NCI-H1105 (cell line): ENCODE measurements at regions not wholly inside any gene's neighbourhood (a gene's known extent, or its start where the extent isn't known, plus 50 kb on each side); places are given as distances from the start of the nearest gene placed in this dataset.

Experiments
- DNase-seq: peaks from one replicate; lab custom pipeline; 2025; lab: John Stamatoyannopoulos, UW

DNA sequence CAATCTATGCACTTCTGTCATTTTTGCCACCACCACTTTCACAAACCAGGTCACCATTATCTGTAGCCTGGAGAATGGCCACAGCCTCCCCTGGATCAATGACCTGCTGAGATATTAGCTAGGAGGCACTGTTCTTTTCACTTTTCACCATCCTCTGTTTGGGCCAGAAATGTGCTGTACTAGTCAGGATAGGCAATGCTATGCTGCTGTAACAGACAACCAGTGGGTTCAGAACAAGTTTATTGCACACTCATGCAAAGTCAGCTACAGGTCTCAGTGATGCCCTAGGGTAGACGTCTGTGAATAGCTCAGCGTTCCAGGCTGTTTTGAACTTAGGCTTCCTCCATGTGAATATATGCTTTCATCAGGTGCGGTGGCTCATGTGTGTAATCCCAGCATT is 231.5 kb downstream of the SUDS3 start:
- no peak for DNase-seq

DNA sequence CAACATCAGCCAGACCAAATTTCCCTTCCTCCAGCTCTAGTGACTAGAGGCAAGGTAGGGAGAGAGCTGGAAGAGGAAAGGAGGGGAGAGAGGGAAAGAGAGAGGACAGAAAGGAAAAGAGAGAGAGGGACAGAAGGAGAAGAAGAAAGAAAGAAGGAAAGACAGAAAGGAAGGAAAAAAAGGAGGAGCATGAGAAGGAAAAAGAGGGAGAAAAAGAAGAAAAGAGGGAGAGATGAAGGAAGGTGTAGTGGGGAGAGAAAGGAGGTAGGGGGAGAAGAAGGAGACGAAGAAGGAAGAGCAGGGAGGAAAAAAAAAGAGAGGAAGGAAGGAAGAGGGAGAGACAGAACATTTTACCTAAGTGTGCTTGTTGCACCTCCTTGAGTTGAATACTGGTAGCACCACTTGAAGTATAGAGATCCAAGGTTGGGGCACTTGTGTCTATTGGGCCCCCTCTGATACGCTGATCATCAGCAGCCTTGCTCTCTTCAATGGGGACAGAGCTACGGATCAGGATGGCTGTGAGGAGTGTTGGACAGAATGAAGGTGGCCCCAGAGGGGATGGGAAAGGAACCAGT is 232.5 kb downstream of the SUDS3 start:
- DNase-seq: no peak

DNA sequence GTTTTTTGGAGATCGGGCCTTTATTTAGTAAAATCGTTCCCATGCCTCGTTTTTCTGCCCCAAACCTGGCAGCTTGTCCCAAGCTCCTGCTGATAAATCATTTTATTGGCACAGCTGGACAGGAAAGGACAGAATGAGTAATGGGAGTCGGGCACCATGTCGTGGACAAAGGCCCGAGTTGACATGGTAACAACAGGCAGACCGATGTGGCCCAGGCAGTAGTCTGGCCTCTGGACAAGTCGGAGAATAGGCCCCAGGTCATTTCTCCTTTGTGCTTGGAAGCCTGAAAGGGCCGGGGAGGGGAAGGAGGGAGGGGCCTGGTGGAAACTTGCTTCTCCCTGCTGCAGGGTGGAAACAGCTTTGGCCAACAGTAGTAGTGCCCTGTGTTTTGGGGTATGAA is 234.9 kb downstream of the SUDS3 start:
- DNase-seq: no peak

DNA sequence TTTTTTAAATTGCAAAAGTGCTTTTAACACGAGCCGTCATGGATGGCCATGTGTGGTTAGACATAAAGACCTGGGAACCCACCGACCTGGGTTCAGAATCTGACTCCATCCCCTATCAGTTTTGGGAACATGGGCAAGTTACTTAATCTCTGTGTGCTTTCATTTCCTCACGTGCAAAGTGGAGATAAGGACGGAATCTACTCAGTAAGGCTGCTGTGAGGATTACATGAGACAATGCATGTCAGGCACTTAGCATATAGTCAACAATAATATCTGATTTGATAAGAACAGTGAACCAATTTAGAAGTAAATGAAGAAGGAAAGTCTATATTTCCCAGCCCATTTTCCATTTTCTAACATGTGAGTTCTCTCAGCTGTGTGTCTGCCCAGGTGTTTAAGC is 235.4 kb downstream of the SUDS3 start:
- no peak for DNase-seq

DNA sequence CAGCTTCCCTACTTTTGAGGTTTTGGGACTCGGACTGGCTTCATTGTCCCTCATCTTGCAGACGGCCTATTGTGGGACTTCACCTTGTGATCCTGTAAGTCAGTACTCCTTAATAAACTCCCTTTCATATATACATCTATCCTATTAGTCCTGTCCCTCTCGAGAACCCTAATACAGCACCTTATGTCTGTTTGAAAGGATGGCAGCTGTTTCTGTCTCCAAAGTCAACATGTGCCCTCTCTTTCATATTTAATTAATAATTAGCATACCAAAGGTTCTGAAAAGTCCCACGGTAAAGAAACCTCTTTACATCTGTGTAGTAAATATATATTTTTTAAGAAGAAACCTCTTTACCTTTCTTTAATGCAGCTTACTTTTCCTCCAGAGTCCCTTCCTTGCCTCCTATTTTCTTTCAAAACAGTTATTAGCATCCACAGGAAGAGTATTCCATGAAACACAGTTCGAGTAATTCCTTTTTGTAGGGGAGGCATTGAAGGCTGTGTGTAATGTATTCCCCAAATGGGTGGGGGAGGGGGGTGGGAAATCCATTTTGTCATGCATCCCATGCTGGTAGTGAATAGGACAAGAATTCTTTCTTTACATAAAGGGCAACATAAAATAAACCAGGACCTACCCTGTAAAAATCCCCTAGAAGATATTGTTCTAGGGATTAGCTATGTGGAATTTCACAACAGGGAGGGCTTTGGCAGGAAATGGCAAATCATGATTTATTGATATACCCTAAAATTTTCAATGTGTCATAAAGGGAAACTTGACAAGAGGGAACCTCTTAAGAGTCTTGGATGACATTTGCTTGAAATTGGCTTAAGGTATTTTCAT is 241.5 kb downstream of the SUDS3 start:
- DNase-seq: no peak

DNA sequence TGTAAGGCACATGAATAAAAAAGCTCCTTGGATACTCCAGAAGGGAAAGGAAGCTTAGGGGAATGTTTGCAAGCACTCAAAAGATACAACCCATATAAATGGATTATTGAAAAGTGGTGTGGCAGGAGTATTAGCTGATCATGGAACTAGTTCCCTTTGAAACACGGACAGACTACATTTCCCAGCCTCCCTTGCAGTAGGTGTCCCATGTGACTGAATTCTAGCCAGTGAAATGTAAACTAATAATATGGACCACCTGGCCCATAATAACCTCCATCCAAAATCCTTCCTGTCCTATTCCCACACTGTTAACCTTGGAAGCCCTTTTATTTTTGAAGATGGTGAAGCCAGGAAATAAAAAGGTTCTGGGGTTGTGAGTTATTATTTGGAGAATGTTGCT is 242.3 kb downstream of the SUDS3 start:
- DNase-seq: no peak

DNA sequence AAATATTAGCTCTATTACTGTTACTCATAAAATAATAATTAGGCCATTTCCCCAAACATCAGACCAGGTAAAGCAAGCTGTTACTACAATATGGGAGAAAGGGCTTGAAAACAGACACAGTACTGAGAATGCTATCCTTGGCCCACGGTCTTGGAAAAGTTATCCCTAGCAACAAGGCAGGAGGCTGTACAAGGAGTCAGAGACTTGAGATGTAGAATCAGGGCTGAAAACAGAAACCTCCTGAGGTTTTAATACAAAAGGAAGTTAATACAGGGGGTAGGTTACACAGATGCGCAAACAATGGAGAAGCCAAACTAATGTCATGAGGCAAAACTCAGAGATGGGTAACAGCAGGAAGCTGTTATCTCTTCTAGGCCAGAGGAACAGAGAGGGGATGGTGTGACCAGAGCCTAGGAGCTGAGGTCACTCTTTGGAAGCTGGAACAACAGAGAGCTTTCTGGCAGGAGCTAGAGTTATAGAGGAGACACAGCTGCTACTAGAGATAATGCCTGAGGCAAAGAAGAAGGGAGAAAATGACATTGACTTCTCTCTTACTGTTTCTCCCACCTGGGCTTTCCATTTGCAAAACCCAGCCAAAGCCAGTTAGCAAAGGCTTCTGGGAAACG is 248.8 kb downstream of the SUDS3 start:
- DNase-seq: no peak

DNA sequence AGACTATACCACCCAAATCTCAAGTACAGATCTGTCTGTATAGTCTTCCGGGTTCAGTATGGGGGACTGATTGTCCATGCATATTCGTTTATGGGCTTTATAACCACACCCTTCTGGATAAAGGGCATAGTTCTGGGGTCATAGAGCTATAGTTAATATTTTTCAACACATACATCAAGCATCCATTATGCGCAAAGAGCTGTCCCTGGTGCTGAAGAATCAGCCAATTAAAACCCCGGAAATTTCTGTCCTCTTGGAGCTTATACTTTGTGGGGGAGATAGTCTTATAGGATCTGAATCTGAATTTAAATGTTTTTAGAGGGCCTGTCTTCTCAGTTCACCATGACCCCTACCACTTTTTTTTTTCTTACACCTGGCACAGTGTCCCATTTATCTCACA is 256.7 kb downstream of the SUDS3 start:
- DNase-seq: no peak

DNA sequence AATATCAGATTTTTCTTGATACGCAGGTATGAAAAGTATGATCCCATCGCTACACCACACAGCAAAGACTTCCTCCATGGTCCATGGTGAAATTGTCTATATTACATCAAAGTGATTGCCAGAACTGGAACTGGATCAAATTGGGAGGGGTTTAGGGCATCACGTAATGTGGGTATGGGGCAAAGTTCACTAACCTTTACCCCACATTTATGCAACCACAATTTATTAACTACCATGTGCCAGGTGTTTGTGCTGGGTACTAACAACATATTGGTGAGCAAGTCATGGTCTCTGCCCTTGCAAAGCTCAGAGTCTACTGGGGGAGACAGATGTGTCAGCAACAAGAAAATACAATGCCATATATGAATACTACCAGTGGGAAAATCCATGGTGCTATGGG is 258.9 kb downstream of the SUDS3 start:
- DNase-seq: no peak

DNA sequence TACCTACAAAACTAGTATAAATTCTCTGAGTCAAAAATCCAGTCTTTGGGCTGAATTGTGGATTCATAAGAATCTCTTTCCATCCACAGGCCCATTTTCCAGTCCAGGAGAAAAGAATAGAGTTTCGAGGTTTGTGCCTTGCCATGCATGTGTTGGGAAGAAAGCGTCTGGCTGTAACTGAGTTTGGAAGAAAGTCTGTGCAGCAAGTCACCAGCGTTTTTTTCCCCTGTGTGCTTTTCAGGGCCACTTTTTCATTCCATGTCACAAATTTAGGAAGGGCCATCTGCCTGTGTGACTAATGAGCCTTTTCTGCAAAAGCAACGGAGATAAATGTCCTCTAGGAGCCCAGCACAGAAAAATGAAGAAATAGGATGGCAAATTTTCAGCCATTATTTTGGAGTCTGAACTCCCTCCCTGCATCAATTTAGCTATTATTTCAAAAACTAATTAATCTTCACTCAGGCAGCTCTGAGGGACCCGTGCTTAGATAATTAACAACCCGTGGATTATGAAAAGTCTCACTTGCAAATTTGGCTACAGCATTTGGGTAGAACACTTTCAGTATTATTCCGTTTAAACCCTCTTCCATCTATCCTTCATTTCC is 261.5 kb downstream of the SUDS3 start:
- DNase-seq: no peak

DNA sequence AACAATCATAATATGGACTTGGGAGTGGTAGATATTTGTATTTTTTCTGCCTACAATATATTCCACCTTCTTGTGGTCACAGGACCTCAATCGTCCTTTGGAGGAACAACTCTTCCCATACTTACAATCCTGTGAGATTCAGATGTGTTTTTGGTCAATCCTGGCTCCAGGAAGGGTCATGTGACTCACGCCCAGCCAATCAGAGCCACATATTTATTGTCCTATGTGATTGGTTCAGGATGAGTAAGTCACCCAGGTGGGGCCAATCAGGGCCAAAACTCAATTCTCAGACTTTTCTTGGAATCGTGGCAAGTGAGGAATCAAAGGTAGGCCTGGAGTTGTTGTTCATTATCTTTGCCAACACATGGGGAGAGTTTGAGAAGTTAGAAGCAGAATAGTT is 264.9 kb downstream of the SUDS3 start:
- DNase-seq: no peak

DNA sequence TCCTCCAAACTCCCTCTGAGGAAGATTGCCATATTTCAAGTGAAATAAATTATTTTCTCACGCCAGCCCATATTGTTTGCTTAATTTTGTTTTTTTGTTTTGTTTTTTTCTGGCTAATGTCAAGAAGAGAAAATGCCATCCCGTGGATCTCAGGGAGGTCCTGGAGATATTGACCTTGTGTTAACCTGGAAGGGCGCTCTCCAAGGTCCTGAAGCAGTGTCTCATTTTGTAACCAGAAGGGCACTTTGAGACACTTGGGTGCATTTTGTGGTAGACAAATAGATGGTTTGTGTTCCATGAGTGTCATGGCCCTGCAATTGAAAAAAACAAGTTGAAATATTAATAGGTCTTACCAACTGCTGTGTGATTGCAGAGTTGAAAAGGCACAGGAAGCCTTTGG is 268.9 kb downstream of the SUDS3 start:
- DNase-seq: no peak

DNA sequence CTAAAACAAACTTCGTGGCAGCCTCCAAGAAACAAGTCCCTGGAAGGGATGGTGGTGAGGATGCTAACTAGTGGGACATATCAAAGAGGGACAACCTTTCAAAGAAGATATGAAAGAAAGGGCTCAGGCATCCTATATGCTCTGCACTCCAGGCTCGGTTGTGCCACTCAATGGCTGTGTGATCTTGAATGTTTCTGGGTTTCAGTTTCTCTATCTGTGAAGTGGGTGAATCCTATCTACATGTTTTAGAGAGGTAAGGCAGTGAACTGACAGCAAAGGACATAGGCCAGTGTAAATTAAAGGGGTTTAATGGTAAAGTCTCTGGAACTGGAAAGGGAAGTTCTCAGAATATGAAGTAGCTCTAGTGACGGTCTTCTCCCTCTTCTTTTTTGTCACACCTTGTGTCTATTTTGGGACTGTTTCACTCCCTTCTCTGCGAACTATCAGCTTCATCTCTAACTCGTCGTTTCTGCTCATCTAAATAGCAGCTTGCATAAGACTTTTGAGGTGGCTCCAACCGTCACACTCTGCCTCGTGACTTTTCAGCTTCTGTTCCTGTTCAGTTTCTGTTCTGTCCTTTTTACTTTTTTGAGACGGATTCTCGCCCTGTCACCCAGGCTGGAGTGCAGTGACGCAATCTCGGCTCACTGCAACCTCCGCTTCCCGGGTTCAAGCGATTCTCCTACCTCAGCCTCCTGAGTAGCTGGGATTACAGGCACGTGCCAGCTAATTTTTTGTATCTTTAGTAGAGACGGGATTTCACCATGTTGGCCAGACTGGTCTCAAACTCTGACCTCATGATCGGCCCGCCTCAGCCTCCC is 273.6 kb downstream of the SUDS3 start:
- DNase-seq: no peak

DNA sequence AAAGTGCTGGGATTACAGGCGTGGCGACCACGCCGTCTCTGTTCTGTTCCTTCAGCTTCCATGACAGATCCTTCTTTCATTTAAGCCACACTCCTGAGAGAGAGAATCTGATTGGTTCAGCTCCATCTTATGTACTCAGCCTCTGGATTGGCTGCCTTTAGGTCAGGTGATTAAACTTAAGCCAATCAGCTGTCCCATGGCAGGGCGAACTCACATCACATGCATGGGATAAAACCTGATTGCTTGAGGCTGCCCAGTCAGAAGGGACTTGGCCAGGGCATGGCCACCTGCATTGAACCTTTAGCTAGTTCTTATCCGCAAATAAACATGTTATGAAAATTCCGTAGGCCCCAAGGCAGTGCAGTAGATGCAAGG is 274.2 kb downstream of the SUDS3 start:
- DNase-seq: no peak

DNA sequence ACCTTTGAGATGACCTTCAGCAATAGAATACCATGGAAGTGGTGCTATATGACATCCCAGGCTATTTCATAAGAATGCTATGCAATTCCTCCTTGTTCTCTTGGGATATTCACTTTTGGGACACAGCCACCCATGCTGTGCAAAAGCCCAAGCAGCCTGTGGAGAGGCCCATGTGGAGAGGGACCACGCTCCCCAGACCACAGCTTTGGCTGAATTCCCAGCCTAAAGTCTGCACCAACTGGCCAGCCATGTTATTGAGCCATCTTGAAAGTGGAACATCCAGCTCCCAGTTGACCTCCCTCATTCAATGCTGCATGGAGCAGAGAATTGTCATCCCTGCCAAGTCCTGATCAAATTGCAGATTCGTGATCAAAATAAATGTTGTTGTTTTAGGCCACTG is 275.1 kb downstream of the SUDS3 start:
- no peak for DNase-seq

DNA sequence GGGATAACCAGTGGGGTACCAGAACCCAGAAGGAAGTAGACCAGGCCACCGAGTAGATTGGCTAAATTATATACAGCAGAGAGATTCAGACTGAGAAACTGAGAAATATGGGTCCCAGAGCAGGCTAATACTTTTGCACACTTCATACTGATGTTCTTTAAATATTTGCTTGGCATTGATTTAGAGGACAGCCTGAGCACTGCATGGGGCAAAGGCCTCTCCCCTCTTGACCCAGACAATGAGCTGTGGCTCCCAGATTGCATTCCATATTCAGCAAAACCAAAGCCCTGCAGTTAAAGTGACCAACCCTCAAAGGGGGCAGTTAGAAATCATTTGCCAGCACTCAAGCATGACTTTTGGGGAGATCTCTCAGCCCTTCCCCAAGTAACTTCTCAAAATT is 279.2 kb downstream of the SUDS3 start:
- DNase-seq: no peak

DNA sequence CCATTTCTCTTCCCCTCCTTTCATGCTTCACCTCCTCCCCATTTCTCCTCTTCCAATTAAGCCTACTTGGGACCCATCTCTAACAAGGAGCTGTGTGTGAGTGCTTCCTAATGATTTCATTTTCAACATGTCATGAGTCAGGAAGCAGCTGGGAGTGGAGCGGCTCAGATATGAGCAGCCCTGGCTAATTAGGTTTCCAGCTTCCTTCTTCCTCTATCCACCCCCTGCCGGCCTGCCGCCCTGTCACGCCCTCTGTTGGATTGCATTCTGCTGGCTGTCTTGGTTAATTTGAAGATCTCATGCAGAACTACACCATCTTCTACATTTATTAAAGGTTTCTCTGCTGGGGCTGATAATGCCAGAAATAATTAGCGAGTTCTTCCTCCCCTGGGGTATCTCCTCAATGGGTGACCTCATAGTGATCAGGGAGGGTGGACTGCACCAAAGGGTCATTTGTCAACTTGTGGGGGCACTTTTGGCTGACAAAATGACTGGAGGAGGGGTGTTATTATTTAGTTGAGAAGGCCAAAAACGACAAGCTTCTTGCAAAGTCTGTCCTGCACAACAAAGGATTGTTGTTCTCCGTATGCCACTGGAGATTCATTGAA is 300.9 kb upstream of the SRRM4 start:
- DNase-seq: no peak

DNA sequence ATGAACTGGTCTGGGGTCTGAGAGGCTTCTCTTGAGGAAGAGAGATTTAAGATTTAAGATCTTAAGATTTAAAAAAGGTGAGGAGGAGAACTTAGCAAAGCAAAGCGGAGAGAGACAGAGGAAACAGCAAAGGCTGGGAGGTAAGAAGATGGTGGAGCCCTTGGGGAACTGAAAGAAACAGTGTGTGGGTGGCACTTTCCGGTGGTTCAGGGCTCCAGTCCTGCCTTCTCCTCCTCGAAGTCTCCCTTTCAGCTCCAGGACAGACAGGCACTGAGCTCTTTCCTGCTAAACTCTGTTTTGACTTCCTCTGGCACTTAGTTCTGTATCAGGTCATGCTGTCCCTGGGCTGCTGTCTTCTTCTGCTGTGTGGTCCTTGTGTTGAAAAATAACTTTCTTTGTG is 298.7 kb upstream of the SRRM4 start:
- no peak for DNase-seq

DNA sequence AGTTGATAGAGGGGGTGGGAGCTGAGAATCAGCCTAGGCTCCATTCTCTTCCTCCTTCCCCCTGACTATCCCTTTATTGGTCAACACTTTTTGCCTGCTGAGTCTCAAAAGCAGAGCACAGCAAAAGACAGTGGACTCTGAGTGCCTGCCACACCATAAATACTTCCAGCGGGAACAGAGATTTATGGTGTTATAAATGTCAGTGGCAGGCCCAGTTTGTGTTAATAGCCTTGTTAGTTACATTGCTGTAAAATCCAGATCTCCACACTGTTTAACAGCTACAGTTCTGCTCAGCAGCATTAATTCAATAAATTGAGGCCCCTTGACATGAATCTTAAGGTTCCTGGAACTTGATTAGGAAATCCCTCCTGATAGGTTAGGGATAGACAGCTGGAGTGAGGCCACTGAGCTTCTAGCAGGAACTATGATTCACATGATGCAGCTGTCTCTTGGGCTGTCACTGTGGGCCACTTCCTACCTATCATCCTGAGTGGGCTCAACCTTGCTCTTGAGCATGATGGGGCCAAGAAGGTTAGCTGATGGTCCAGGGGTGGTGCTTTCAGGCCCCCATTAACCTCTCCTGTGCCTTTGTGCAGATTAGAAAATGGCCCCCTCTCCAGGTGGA is 295.2 kb upstream of the SRRM4 start:
- no peak for DNase-seq

DNA sequence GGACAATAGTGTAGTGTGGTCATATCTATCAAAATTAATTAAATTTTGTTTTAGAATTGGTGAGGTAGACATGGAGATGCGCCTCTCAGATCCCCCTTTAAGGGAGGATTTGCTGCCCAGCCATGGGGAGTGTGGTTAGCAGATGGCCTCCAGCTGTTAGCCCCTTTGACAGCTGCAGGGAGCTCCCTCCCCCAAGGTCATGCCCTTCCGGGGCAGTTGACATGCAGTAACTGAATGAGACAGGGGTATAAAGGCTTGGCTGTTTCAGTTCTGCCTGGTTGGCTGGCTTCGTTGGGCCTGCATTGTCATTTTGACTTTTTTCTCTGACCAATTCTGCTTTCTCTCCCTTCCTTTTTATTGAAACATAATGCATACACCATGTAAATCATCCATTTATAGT is 291.5 kb upstream of the SRRM4 start:
- no peak for DNase-seq

DNA sequence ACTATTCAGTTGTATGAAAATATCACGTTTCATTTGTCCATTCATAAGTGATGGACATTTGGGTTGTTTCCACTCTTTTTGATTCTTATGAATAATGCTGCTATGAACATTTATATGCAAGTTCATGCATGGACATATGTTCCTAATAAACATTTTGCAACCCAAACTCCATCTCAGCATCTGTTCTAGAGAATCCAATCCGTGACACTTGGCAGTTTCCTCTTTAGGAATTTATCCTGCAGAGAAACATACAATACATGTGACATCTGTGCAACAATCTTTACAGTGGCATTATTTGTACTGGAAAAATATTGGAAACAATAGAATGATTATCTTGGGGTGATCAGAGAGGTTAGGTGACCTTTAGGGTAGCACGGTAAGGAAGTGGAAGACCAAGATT is 290.8 kb upstream of the SRRM4 start:
- DNase-seq: no peak
